ENCODE measurements at regions not wholly inside any gene's neighbourhood (a gene's known extent, or its start where the extent isn't known, plus 50 kb on each side); places are given as distances from the start of the nearest gene placed in this dataset.

- Mint-ChIP-seq H3K27ac (ENCODE audit: unreplicated experiment) (no peak overlapping the region), H3K27me3 (ENCODE audit: low read depth) (no peaks in the 10 kb centered on the region), H3K4me1 (ENCODE audit: low read depth) (no peaks in the 10 kb centered on the region), H3K36me3 (ENCODE audit: low read depth) (no peaks in the 10 kb centered on the region), H3K9me3 (ENCODE audit: low read depth) (no peaks in the 10 kb centered on the region), H3K4me3 (ENCODE audit: unreplicated experiment) (no peak overlapping the region)
- no peak for DNase-seq (ENCODE audit: low spot score)
- no peak for TF ChIP-seq CTCF (IDR thresholded peaks at IDR 0.05)
Measured at GRCh38 chr11:28606930-28607329, 498.7 kb downstream of the METTL15 start.

- H3K4me1 Mint-ChIP-seq (ENCODE audit: low read depth) = no peaks in the 10 kb centered on the region
- DNase-seq (ENCODE audit: low spot score) = no peak
- H3K9me3 Mint-ChIP-seq (ENCODE audit: low read depth) = peaks cover 3% of the 10 kb centered on the region
Measured at GRCh38 chr11:28599656-28600055, 491.5 kb downstream of the METTL15 start.

GRCh38 chr11:28598531-28598930, 490.3 kb downstream of the METTL15 start:
- DNase-seq (ENCODE audit: low spot score) = no peak
- TF ChIP-seq CTCF (IDR thresholded peaks at IDR 0.05) = no peak
- Mint-ChIP-seq H3K27me3 (ENCODE audit: low read depth) (no peaks in the 10 kb centered on the region), H3K27ac (ENCODE audit: unreplicated experiment) (no peak overlapping the region), H3K36me3 (ENCODE audit: low read depth) (peaks cover 2% of the 10 kb centered on the region), H3K4me3 (ENCODE audit: unreplicated experiment) (no peak overlapping the region), H3K9me3 (ENCODE audit: low read depth) (peaks cover 6% of the 10 kb centered on the region), H3K4me1 (ENCODE audit: low read depth) (no peaks in the 10 kb centered on the region)

More at GRCh38 chr11:28599656-28600055, 491.5 kb downstream of the METTL15 start:
- Mint-ChIP-seq H3K27me3 (ENCODE audit: low read depth) (no peaks in the 10 kb centered on the region), H3K27ac (ENCODE audit: unreplicated experiment) (no peak overlapping the region), H3K36me3 (ENCODE audit: low read depth) (peaks cover 2% of the 10 kb centered on the region), H3K4me3 (ENCODE audit: unreplicated experiment) (no peak overlapping the region)
- TF ChIP-seq CTCF (IDR thresholded peaks at IDR 0.05) = no peak

- no peak overlapping the region for H3K4me3 Mint-ChIP-seq (ENCODE audit: unreplicated experiment)
- no peak for TF ChIP-seq CTCF (IDR thresholded peaks at IDR 0.05)
- H3K27ac Mint-ChIP-seq (ENCODE audit: unreplicated experiment) = no peak overlapping the region
- peaks cover 4% of the 10 kb centered on the region for H3K36me3 Mint-ChIP-seq (ENCODE audit: low read depth)
- no peaks in the 10 kb centered on the region for H3K27me3 Mint-ChIP-seq (ENCODE audit: low read depth)
- no peaks in the 10 kb centered on the region for H3K4me1 Mint-ChIP-seq (ENCODE audit: low read depth)
- H3K9me3 Mint-ChIP-seq (ENCODE audit: low read depth) = peaks cover 11% of the 10 kb centered on the region
- DNase-seq (ENCODE audit: low spot score) = no peak
Measured at GRCh38 chr11:28596816-28597215, 488.6 kb downstream of the METTL15 start.

GRCh38 chr11:28592141-28592540, 484.0 kb downstream of the METTL15 start:
- no peak overlapping the region for H3K4me3 Mint-ChIP-seq (ENCODE audit: unreplicated experiment)
- H3K27ac Mint-ChIP-seq (ENCODE audit: unreplicated experiment) = no peak overlapping the region
- no peak for TF ChIP-seq CTCF (IDR thresholded peaks at IDR 0.05)
- DNase-seq (ENCODE audit: low spot score) = no peak
- H3K27me3 Mint-ChIP-seq (ENCODE audit: low read depth) = no peaks in the 10 kb centered on the region
- no peaks in the 10 kb centered on the region for H3K4me1 Mint-ChIP-seq (ENCODE audit: low read depth)
- H3K9me3 Mint-ChIP-seq (ENCODE audit: low read depth) = peaks cover 11% of the 10 kb centered on the region
- peaks cover 4% of the 10 kb centered on the region for H3K36me3 Mint-ChIP-seq (ENCODE audit: low read depth)

Data from chondrocyte (in vitro differentiated cells).